HG03565 (cell line): ENCODE measurements at regions not wholly inside any gene's neighbourhood (a gene's known extent, or its start where the extent isn't known, plus 50 kb on each side); places are given as distances from the start of the nearest gene placed in this dataset.

Source experiments
- ATAC-seq: cut with Tn5 transposase; IDR thresholded peaks from one replicate; pipeline ENCODE4 v1.9.1; 2021; ENCODE audit warnings: mild to moderate bottlenecking, moderate library complexity; ENCODE audit not compliant: unreplicated experiment

DNA sequence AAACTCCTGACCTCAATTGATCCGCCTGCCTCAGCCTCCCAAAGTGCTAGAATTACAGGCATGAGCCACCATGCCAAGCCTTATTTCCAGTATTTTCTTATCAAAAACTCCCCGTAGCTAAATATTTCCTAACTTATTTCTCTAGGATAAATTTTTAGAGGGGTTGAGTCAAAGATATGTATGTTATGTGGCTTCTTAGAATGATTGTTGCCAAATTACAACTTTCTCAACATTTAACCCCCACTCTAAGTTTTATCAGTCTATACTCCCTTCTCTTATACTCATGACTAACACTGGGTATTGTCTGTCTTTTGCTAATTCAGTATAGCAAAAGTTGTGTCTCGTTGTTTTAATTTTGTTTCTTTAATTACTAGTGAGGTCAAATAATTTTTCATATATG, 187.7 kb upstream of the LNX1 start:
- no peak for ATAC-seq

DNA sequence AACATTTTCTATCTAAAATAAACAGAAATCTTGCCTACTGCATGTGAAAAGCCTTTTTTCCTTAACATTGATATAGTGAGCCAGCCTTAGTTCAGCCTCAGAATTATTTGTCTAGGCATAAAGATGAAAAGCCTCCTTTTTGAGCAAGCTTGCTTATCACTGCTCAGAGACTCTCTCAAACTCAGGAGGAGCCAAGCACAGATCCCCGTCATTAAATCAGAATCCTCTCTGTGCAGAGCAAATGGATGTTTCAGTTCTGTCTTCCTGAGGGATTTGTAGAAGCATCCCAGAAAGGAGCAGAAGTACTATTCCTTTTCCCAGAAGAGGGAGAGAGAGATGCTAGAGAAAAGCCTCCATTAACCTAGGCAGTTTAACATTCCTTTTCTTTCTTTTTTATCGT, 186.9 kb upstream of the LNX1 start:
- ATAC-seq, result no peak

DNA sequence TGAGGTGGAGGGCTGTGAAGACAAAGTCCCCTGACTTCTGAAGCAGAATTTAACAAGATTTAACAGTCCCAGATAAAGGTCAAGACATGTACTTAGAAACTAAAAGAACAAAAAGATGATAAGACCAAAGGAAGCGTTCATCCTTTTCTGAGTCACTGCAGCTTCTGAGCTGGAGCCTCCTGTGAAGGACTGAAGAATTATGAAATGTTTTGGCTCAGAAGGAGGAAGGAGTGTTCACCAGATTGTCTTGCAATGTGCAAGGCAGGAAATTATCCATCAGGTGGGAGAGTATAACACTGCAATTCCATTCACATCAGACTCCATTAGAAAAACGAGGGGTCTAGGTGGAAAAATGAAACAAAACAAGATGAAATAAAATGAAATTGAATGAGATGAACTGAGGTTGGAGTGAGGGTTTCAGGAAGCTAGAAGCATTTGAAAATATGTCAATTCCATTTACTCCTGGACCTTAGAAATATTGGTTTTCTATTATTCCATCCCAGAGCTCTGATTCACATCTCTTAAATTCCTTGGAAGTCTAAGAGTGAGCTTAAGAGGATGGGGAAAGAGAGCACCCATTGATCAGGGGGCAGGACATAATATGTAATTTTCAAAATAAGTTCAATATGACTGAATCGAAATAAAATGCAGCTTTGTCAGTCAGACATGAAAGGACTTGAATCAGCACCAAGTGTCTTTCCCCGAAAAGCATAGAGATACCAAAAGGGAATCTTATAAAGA, 186.1 kb upstream of the LNX1 start:
- no peak for ATAC-seq

DNA sequence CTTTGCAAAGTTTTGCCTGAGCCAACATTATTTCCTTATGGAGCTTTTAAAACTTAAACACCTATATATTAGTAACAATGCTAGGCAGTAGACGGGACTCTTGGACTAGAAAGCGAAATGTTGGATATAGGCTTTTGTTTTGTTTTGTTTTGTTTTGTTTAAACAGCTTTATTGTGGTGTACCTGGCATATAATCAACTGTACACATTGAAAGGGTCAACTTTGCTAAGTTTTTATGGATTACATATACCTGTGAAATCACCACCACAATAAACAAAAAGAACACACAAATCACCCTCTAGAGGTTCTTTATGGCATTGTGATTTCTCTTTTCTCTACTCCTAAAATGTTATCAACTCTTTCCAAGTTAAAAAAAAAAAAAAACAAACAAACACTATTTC, 184.9 kb upstream of the LNX1 start:
- ATAC-seq, result no peak

DNA sequence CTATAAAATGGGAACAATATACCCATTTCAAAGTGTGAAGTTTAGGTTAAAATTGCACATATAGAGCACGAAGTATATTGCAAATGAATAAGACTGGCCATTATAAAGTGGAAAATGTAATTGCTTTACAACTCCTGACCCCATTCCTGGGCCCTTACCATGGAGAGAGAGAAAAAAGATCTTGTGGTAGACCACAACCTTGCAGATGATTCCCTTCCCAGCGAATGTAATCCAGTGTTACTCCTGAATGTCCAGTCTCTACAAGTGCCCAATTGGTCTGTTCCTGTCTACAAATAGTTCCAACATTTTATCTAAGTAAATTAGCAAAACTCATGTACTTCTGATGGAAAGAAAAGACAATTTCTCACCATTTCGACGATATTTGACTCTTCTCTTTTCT, 184.1 kb upstream of the LNX1 start:
- ATAC-seq, result no peak

DNA sequence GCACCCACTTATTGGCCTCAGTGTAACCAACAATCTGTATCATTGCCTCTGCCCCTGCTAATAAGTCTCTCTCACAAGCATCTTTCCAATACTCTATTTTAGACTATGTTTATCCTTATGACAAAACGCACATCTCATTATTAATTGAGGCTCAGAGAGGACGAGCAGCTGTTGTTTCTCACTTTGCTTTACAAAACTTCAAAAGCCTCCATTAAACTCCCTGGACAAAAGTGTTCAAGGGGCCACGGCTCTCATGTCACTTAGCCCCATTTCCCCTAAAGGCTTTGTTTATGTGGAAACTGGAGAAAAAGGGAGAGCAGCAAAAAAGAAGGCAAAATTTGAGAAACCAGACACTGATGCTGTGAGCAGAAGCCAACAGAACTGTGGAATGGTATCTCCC, 180.0 kb upstream of the LNX1 start:
- no peak for ATAC-seq

DNA sequence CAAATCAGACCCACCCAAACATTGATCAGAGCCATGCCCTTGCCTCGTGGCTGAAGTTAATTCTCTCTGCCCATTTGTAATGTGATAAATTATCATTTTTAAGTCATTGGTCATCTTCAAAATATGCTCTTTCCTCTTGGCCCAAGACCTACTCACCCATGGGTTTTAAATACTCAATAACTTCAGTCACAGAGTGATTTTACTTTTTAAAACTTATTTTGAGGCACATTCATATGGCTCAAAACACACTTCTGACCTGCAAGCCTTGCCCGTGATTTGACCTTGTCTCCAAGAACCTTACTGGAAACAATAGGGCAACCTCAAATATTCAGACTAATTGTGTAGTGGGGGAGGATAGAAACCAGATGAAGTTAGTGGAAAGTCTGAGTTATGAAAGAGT, 176.2 kb upstream of the LNX1 start:
- no peak for ATAC-seq

DNA sequence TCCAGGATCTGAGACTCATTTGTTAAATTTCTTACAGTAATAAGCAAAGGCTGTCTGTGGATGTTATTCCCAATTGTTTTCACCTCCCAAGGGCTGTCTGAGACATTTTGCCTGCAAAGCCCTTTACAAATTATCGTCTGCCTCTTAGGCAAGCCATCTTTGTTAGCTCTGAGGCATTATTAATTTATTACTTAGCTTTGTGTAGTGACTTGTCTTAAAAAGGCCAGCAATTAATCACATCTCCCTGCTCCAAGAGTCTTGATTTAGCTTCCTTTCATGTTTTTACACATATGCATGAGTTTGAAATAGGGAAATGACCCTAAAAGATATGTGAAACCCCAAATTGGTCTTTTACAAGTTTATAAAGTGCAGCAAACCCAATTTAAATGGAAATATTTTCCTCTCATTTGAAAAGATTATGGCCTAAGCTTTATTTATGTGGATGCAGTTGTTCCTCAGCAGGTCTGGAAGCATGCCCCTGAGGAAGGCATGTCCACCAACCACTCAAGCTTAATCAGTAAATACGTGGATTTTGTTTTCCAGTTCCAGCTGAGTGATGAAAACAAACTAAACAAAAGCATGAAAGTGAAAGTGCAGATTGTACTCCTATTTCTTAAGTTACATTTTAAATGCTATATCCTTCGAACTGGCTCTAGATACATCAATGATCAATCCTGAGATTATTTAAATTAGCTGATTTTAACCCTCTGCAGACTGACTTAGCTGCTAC, 173.6 kb upstream of the LNX1 start:
- ATAC-seq, result no peak

DNA sequence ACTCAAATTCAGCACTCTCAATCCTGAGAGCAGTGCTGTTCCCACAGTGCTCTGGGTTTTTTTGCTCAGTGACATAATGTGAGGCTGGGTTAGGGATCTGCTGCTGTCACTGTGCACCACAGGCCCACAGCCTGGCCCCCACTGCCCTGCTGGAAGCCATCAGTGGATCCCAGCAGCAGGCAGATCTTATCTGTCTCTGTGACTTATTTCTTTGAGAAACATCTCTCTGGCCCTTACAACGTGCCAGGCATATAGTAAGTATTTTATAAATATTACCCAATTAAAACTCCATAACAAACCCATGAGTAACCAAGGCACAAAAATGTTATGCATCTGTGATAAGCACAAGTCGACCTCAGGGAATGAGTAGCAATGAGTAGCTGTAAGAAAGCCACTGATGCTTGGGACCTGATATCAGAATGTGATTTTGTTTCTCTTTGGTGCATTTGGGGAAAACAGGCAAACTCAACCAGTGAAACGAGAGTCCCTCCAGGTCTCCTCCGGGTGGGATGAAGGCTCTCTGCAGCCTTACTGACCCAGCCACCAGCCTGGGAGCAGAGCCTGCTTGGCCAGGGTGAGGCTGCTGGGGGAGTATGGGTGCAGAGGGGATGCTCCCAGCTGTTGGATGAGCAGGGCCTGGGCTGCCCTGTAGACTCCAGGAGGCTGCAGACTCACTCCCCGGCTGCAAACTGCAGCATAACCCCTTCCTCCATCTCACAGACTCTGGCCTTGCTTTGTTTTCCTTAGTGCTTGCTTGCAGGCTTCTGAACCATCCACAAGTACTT, 172.7 kb upstream of the LNX1 start:
- no peak for ATAC-seq

DNA sequence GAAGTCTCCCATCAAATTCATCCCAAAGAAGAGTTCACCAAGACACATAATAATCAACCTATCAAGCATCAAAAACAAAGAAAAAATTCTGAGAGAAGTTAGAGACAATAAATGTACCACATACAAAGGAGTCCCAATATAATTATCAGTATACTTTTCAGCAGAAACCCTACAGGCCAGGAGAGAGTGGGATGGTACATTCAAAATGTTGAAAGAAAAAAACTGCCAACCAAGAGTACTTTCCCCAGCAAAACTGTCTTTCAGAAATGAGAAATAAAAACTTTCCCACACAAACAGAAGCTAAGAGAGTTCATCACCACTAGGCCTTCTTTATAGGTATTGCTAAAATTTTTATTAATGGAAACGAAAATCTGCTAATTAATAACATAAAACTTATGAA, 164.4 kb upstream of the LNX1 start:
- no peak for ATAC-seq

DNA sequence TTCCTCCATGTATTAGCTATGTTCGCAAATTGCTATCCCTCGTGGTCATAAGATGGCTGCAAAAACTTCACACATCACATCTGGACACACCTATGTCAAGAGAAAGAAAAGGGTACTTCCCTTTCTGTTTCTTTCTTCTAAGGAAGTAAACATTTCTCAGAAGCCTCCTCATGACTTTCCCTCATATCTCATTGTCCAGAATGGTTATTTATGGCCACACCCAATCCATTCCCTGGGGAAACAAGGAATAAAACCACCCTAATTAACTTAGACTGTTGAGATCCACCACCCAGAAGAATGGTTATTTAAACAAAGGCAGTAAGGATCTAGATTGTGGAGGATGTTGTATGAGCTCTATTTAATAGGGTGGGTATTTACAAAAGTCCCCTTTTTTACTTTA, 160.8 kb upstream of the LNX1 start:
- no peak for ATAC-seq

DNA sequence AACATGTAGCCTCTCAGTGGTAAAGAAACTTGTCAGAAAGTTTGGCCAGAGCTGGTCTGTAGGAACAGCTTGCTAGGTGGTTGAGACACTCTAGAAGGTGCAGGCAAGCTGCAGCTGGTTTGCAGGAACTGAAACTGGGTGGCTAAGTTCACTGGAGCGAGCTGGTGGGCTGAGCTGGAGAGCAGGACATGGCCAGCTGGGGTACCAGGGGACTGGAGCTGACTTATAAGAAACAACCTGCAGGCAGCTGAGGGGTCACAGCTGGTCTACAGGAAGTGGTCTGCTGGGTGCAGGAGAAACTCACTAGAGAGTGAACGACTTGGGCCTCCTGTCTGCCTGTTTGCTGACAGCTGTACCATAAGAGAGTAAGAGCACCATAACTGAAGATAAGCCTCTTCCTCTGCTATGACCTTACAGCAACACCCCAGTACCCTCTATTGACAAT, 157.1 kb upstream of the LNX1 start:
- peak; percentile 93 for ATAC-seq

DNA sequence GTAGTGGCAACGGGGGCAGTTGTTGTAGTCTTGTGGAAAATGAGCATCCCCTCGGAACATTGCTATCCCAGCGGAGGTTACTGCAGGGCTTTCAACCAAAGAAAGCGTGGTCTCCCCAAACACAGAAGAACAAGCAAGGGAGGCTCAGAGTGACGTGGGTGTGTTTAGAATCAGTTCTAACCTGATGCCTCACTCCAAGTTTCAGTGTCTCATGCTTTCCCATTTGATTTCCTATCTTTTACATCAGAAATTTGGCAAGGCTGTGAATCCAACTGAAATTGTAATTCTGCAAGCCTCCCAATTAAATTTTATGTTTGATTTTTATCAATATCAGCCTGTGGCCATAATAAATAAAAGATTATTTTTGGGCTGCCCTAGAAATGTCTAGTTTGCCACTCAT, 156.1 kb upstream of the LNX1 start:
- ATAC-seq, result no peak

DNA sequence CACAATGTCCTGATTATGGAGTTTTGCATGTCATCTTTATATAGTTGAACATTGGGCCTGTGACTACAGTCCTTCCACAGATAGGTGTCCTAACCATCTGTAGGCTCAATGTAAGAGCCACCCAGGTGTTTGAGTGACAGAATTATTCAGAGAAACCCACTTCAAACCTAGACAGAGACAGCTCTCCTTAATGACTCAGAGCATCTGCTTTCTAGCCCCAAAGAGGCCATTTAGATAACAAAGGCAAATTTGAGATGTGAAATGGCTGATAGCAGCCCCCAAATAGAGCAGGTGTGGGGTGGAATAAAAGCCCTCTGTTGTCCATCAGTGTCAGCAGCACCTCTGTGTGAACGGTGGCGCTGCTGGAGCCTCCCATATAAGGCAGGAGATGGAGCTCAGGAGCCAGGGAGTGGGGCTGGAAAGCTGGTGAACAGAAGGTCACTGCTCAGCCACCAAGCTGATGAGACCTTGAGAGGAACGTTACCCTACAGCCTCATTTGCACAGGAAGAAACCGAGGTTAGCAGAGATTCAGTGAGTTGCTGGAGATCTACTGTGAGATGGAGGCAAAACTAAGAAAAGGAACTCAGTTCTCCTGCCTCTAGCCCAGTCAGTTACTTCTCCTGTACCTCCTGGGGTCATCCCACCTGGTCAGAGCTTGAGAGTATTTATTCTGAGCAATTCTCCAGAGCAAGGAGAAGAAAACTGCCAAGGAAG, 153.3 kb upstream of the LNX1 start:
- no peak for ATAC-seq

DNA sequence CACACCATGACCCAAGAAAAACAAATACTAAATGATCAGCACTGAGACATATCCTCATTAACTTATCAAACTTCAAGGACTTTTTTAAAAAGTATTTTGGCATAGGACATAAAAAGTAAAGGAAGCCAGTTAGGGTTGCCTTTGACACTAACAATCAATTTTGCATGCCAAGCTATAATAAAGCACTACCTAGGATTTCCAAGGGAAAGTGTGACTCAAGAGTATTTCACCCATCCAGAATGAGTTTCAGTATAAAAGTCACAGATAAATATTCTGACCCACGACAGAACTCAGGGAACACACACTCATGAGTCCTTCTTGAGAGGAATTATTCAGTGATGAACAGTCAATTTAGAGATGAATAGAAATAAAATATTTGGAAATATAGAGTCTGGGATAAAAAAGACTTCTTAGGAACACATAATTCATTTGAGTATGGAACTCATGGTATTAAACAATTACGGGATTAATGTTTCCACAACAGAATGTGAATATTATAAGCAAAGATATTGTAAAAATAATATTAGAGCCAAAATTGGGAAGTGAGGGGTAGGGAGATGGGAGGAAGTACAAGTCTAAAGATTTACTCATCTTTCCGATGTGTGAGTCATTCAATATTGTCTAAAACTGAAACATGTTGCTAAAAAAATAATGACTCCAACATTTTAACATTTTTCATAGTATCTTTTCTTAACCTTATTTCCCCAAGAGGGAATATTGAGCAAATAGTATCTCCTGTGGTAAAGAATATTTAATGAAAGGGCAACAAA, 143.5 kb upstream of the LNX1 start:
- no peak for ATAC-seq

DNA sequence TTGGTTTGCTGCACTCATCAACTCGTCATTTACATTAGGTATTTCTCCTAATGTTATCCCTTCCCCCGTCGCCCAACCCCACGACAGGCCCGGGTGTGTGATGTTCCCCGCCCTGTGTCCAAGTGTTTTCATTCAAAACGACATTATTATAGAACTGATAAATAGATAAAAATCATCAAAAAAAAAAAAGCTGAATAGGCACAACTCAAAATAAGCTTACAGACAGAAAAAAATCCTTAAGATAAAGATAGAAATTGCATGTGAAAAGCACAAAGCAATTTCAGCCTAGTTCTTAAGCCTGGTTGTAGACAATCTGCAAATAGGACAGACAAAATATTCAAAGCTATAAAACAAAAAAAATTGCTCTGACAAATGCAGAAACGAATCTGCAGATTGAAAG, 142.9 kb upstream of the LNX1 start:
- no peak for ATAC-seq

DNA sequence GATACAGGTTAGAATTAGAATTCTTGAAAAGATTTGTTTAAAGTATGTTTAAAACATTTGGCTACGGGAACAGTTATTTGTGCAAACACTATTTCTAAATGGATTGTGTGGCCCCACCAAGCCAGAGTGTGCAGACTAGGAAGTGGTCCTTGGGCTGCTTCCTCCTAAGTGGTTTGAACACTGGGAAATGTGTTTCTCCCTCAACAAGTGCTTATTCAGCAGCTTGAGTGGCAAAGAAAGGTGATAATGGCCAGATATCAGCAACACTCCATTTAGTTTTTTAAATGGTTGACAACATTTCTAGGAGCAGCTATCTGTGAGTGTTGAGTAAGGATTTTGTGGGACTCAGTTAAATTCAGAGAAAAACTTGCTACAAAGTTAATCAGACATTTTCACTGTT, 141.4 kb upstream of the LNX1 start:
- ATAC-seq, result no peak

DNA sequence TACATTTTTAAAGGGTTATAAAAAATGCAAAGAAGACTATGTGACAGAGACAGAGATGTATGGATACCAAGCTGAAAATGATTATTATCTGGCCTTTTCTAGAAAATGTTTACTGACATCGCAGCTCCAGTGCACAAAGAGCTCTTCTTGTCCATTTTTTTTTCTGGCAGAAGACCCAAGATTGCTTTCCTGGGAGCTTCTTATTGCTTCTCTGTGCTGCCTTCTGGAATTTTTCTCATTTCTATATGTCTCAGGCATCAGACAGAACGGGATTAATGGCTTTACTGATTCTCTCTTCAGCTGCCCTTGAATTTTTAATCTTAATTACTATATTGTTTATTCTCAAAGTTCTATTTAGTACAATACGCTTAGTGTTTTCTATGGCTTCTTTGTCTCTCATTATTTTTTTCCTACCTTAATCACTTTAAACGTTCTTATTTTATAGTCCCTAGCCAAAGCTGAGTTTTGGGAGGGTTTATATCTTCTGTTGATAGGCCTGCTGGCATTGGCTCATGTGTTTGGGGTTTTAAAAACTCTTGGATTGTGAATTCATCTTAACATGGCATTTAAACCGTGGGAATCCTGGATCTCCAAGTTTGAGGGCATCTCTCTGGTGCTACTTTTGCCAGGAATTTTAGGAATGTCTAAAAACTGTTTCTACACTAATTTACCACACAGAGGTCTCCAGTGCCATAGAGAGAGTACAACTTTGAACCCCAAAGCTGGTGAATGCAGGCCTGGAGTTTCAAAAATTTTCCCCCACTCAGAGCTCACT, 138.9 kb upstream of the LNX1 start:
- no peak for ATAC-seq

DNA sequence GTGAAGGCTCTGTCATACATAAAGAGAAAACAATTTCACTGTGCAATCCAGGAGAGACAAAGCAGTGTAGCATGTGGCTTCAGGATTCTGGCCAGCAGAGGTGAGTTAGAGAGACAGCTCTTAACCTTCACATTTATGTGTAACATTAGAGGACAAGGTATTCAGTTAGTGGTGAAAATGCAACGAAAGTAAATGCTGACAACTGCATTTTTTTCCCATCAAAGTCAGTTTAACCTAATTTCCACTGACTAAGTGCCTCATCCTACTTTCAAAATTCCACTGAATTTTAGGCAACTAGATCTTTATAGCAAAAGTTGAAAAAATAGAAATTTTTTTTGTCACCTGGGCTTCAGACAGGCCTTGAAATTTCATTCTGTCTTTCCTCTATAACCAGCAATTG, 130.8 kb upstream of the LNX1 start:
- ATAC-seq, result no peak

DNA sequence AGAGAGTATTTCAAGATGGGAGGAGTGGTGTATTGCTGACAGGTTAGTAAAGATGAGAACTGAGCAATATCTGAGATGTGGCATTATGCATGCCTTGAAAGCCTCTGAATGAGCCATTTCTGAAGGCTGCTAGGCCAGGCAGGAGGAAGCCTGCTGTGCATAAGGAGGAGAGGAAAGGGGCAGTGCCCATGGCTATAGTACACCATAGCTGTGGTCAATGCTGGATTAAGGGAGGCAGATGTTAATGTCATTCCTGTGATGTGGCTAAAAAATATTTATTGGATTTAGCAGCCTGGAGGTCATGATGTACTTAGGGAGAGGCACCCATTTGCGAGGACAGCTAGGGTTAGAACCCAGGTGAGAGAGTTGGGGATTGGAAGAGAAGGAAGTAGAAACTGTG, 130.0 kb upstream of the LNX1 start:
- no peak for ATAC-seq
